SK-N-SH treated with all-trans-retinoic acid at 6 μM for 48 hours (cell line): ENCODE measurements at regions not wholly inside any gene's neighbourhood (a gene's known extent, or its start where the extent isn't known, plus 50 kb on each side); places are given as distances from the start of the nearest gene placed in this dataset.

Experiments used
- ARNTL ChIP-seq: fragments of 450-650 bp; formaldehyde crosslinking; IDR thresholded peaks from 2 replicates; pipeline ENCODE4 v1.5.0; 2020; ENCODE audit warnings: low read depth, mild to moderate bottlenecking, moderate library complexity, borderline replicate concordance
- GLIS3 ChIP-seq: fragments of 250-450 bp; sonication (Bioruptor Pico); IDR thresholded peaks from 2 replicates; pipeline ENCODE4 v1.5.0; 2020; ENCODE audit warnings: mild to moderate bottlenecking, moderate library complexity
- OSR1 ChIP-seq: fragments of 250-450 bp; sonication (Bioruptor Pico); IDR thresholded peaks from 2 replicates; pipeline ENCODE4 v1.8.0; 2022; ENCODE audit warnings: moderate library complexity, mild to moderate bottlenecking, inconsistent platforms
- RARB ChIP-seq: fragments of 250-450 bp; sonication (Bioruptor Pico); IDR thresholded peaks from 2 replicates; pipeline ENCODE4 v1.8.0; 2021; ENCODE audit warnings: mild to moderate bottlenecking, moderate library complexity
- ZNF8 ChIP-seq: fragments of 450-650 bp; formaldehyde crosslinking; IDR thresholded peaks from 2 replicates; pipeline ENCODE4 v1.5.0; 2020; ENCODE audit warnings: mild to moderate bottlenecking, moderate library complexity
- TF ChIP-seq, protein P1 (sequence below): fragments of 250-450 bp; sonication (Bioruptor Pico); IDR thresholded peaks from 2 replicates; pipeline ENCODE4 v1.5.1; 2021; ENCODE audit warnings: mild to moderate bottlenecking, moderate library complexity
- TF ChIP-seq, protein P2 (sequence below): fragments of 250-450 bp; sonication (Bioruptor Pico); IDR thresholded peaks from 2 replicates; pipeline ENCODE4 v1.8.0; 2021; ENCODE audit warnings: low read depth, mild to moderate bottlenecking, moderate library complexity, borderline replicate concordance
- TF ChIP-seq, protein P3 (sequence below): fragments of 250-450 bp; sonication (Bioruptor Pico); IDR thresholded peaks from 2 replicates; pipeline ENCODE4 v1.8.0; 2020; ENCODE audit warnings: mild to moderate bottlenecking, moderate library complexity, borderline replicate concordance
- TF ChIP-seq, protein P4 (sequence below): fragments of 250-450 bp; sonication (Bioruptor Pico); IDR thresholded peaks from 2 replicates; pipeline ENCODE4 v1.5.1; 2020; ENCODE audit warnings: low read depth, mild to moderate bottlenecking, moderate library complexity

DNA sequence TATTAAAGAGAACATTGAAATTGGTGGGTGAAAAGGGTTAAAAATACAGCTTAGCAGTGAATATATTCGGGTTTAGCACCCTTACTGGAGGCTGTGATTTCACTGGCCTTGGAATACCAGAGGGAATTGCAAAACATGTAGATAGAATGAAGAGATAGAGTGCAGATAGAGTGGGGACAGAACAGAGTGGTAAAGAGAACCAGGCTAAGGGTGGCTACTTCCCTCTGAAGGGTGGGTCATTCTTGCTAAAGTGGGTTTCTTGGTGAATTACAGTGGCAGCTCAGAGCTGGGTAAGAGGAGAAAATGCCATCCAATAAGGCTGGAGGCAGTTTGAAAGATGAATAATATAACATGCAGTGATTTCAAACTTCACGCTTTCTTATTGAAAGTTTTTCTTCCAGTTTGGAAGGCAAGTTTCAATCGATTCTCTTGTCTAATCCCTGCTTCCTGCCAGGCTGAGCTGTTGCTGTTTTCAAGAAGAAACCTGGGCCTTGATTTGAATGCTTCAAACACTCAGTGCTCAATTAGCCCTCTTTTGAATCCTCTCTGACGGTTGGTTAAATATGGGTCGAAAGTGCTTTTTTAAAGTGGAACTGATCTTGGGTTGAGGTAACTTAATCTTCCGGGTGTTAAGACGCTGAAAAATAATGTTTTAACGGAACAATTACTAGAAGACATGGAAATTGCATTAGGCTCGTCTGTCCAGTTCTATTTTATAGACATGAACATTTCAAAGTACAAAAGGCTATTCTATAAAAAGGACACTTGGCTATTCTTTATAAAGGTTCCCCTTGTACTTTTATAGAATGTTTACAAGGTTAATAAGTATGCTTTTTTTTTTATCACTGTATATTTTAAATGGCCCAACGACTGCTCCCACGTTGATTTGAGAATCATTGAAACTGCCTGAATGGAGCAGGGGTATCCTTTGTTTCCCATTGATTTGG, 203.3 kb downstream of the BCAS1 start:
- TF ChIP-seq GLIS3 (CRISPR knock-in tag) (no peak), OSR1 (CRISPR knock-in tag) (no peak), ZNF8 (CRISPR knock-in tag) (no peak), RARB (no peak), ARNTL (CRISPR knock-in tag) (no peak)
- TF ChIP-seq, protein P1, sequence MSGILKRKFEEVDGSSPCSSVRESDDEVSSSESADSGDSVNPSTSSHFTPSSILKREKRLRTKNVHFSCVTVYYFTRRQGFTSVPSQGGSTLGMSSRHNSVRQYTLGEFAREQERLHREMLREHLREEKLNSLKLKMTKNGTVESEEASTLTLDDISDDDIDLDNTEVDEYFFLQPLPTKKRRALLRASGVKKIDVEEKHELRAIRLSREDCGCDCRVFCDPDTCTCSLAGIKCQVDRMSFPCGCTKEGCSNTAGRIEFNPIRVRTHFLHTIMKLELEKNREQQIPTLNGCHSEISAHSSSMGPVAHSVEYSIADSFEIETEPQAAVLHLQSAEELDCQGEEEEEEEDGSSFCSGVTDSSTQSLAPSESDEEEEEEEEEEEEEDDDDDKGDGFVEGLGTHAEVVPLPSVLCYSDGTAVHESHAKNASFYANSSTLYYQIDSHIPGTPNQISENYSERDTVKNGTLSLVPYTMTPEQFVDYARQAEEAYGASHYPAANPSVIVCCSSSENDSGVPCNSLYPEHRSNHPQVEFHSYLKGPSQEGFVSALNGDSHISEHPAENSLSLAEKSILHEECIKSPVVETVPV: no peak
- TF ChIP-seq, protein P2, sequence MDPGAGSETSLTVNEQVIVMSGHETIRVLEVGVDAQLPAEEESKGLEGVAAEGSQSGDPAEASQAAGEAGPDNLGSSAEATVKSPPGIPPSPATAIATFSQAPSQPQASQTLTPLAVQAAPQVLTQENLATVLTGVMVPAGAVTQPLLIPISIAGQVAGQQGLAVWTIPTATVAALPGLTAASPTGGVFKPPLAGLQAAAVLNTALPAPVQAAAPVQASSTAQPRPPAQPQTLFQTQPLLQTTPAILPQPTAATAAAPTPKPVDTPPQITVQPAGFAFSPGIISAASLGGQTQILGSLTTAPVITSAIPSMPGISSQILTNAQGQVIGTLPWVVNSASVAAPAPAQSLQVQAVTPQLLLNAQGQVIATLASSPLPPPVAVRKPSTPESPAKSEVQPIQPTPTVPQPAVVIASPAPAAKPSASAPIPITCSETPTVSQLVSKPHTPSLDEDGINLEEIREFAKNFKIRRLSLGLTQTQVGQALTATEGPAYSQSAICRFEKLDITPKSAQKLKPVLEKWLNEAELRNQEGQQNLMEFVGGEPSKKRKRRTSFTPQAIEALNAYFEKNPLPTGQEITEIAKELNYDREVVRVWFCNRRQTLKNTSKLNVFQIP (CRISPR knock-in tag): no peak
- TF ChIP-seq, protein P3, sequence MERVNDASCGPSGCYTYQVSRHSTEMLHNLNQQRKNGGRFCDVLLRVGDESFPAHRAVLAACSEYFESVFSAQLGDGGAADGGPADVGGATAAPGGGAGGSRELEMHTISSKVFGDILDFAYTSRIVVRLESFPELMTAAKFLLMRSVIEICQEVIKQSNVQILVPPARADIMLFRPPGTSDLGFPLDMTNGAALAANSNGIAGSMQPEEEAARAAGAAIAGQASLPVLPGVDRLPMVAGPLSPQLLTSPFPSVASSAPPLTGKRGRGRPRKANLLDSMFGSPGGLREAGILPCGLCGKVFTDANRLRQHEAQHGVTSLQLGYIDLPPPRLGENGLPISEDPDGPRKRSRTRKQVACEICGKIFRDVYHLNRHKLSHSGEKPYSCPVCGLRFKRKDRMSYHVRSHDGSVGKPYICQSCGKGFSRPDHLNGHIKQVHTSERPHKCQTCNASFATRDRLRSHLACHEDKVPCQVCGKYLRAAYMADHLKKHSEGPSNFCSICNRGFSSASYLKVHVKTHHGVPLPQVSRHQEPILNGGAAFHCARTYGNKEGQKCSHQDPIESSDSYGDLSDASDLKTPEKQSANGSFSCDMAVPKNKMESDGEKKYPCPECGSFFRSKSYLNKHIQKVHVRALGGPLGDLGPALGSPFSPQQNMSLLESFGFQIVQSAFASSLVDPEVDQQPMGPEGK: no peak
- TF ChIP-seq, protein P4, sequence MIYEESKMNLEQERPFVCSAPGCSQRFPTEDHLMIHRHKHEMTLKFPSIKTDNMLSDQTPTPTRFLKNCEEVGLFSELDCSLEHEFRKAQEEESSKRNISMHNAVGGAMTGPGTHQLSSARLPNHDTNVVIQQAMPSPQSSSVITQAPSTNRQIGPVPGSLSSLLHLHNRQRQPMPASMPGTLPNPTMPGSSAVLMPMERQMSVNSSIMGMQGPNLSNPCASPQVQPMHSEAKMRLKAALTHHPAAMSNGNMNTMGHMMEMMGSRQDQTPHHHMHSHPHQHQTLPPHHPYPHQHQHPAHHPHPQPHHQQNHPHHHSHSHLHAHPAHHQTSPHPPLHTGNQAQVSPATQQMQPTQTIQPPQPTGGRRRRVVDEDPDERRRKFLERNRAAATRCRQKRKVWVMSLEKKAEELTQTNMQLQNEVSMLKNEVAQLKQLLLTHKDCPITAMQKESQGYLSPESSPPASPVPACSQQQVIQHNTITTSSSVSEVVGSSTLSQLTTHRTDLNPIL (CRISPR knock-in tag): no peak
